HG03378 (cell line): ENCODE measurements at regions not wholly inside any gene's neighbourhood (a gene's known extent, or its start where the extent isn't known, plus 50 kb on each side); places are given as distances from the start of the nearest gene placed in this dataset.

Experiments used
- ATAC-seq: cut with Tn5 transposase; IDR thresholded peaks from one replicate; pipeline ENCODE4 v1.9.1; 2021; ENCODE audit warnings: mild to moderate bottlenecking, moderate library complexity; ENCODE audit not compliant: unreplicated experiment

DNA sequence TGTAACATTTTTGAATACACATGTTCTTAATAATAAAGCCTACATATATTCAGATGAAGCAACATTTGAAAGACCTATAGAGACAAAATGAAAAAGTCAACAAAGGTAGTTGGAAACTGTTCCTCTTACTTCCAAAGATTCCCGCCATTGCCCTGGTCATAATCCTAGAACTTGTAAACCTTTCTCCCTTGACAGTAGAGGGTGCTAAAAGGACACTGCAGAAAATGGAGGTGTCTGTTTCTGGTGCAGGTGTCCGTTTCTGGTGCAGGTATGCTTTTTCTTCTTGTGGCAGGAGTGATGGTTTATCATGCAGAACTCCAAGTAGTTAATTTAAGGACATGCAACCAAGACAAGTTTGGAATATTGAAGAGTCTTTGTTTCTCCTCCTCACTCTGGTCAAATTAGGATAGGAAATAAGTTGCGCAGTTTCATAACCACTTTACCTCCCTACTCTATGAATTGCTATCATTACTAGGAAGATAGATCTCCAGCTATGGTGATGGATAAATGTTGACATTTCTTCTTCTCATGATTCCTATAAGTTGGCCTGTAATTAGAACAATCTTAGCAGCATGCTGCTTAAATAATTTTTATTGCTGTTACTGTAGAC, 56.0 kb upstream of the FAM174A start:
- peak; percentile 71 for ATAC-seq

DNA sequence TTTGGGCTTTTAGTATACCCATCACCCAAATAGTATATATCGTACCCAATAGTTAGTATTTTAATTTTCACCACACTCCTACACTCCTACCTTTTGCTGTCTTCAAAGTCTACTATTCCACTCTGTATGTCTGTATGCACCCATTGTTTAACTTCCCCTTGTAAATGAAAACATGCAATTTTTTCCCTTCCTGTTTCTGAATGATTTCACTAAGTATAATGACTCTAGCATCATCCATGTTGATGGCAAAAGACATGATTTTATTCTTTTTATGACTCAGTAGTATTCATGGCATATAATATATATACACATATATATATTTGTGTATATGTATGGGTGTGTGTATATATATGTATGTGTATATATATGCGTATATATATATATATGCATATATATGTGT, 63.1 kb upstream of the FAM174A start:
- no peak for ATAC-seq

DNA sequence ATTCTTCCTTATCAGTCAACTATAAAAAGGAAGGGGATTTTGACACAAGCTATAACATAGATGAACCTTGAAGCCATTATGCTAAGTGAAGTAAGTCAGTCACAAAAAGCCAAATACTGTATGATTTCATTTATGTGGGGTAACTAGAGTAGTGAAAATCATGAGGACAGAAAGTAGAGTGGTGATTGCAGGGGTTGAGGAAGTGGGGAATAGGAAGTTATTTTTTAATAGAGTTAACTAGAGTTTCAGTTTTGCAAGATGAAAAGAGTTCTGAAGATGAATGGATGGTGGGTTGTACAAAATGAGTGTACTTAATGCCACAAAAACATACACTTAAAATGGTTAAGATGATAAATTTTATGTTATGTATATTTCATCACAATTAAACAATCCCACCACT, 65.4 kb upstream of the FAM174A start:
- ATAC-seq, result peak; percentile 97

DNA sequence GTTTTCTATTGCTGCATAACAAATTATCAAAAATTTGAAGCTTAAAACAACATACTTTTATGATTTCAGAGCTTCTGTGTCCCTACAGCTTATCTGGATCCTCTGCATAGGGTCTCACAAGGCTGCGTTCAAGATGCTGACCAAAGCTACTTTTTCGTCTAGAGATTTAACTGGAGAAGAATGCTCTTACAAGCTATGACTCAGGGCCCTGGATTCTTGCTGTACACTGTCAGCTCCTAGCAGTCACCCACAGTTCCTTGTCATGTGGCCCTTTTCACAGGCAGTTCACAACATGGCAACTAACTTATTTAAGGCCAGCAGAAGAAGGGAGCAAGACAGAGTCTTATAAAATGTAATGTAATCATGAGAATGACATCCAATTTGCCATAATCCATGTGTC, 70.8 kb upstream of the FAM174A start:
- no peak for ATAC-seq

DNA sequence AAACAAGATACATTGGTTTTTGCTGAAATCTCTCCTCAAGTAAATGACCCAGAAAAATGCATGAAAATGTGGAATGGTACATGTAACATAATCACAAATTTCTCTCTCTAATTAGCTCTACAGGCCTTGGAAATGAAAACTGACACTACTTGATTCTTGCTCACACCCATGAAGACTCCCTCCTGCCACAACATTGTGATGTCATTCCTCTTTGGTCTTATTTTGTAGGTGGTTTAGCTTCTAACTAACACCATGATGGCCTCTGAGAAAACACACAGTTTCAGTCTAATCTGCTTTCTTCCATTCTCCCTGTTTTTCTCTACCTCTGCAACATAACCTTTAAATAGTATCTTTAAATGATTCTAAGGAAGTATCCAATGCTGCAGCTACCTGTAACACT, 78.6 kb upstream of the FAM174A start:
- no peak for ATAC-seq

DNA sequence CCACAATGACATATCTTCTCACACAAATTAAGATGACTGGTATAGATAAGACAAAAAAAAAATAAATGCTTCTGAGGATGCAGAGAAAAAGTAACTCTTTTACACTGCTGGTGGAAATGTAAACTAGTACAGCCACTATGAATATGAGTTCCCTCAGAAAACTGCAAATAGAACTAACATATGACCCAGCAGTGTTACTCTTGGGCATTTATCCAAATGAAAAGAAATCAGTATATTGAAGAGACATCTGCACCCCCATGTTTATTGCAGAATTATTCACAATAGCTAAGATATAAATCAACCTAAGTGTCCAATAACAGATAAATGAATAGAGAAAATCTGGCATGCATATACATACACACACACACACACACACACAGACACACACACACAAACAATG, 83.0 kb upstream of the FAM174A start:
- ATAC-seq, result no peak

DNA sequence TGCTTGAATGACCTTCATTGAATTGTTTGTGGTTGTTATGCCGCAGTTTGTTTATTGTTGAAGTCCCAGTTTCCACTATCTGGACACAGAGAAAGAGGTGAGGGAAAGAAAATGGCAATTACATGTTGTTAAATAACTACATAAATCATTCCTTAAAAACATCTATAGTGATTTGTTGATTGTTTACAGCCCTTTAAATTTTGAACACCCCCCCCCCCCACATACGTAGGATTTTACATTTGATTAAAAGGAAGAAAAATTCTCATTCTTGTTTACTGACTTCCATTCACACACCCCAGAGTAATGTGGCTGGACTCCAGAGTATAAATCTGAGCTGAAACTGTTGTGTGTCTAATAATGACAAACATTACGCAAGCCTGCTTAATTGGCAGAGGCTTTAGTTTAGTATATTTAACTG, 87.1 kb upstream of the FAM174A start:
- no peak for ATAC-seq

DNA sequence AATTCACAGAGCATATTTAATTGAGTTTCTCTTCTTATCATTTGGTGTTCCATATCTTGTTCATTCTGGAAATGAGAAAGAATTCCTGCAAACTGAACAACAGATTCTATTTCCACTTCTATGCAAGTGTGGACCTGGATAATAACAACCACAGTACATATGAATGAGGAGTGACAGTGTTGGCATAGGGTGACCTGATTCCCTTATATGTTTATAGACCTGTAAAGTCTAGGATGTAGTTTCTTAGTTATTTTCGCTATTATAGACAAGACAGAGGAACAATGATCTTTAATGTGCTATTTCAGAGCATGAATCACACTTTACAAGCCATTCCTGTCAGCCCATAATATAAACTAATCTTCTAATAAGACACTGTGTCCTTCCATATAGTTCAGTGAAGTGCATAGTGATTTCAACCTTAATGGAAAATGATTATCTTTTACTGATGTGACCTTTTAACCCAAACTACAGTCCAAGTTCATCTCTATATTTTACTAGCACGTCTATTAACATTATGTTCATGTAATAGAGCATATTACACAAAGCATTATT, 88.2 kb upstream of the FAM174A start:
- ATAC-seq, result no peak

DNA sequence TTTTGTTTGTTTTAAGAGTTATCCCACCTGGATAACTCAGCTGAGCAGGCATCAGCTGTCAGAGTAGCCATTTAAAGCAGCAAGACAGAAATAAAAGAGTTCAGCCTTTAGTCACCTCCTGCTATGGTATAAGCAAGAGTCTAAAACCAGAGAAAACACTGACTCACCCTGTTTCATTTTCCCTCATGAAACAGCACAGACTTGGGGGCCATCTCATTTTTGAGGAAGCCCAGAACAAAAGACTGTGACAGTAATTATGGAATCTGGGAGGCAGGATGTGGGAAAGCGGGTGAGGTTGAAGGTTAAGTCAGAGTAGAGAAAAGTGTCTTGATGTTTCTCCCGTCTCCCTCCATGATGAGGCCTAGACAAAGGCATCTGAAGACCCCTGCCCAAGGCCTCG, 90.2 kb upstream of the FAM174A start:
- ATAC-seq, result no peak

DNA sequence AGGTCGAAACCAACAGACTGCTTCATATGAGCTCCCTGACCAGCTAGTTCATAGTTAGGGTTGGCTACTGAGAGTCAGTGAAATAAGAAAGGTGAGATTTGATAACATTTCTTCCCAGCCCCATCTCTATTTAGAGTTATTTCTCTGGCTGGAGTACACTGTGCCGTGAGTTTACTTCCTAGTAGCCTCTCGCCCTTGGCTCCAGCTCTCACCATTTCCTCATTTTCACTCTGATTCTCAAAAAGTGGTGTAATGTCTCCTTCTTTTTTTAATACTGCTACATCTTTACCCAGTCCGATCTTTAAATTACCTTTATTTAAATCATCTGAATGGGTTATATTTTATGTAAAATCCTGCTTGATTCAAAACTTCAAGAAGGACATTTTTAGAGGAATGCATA, 100.4 kb upstream of the FAM174A start:
- no peak for ATAC-seq

DNA sequence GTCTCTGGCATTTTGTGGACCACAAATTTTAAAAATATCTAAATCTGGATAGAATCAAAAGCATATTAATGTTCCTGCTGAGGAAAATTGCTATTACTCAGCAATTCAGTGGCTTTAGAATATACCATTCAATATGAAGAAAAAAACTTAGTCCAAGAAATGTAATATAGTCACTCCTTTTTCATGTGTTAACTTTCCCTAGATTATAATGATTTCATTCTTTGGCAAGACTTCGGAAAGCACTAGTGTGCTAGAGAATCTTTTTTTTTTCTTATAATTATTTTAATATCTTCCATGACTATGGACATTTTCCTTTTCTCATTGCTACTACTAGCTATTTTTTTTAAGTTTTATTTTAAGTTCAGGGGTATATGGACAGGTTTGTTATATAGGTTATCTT, 102.4 kb upstream of the FAM174A start:
- no peak for ATAC-seq

DNA sequence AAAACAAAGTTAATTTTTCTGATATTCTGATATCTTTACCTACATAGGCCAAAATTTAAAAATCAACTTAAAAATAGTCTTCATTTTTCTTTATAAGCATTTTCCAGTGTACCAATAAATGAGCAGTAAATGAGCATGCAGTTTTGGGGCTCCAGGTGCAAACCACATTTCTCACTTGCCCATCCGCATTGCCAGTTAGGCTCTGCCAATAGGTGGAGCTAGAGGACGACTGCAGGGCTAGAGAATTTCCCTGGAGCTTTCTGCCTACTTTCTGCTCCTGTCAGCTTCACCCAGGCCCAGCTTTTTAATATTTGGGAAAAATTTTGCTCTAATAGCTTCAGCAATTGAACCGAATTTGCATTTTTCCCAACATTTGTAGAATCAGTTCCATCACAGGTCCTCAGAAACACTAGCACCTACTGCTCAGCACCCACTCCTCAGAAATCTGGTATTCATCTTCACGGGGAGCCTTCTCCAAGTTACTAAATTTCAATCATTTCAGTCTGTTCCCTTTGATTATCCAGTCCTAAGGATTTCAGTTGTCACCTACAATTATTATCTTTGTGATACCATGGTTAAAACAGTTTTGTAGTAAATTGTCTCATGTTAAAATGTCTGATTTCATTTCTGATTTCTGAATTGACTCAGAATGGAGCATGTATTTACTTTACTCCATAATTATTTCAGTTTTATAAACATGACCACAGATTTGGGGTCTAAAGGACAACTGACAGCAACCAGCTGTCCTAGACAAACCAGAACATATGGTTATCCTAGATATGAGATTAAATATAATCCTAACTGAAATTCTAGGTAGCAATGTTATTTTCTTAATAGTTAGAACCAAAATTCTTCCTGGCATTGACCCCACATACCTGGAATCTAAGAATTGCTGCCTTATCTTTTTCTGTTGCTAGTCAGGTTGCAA, 104.6 kb upstream of the FAM174A start:
- ATAC-seq, result peak; percentile 78

DNA sequence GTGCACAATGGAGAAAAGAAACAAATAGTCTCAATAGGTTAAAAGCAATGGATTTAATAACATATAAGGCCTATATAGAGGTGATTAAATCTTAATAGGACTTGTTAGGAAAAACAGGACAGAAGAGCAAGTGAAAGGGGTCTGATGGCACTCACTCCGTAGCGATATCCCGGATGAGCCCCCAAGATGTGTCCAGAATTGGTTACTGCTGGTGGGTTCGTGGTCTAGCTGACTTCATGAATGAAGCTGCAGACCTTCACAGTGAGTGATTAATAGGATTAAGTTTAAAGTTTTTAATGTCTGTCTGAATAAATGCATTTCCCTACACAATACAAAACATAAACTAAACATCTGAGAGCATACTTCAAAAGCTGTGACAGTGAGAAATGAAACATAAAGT, 110.4 kb upstream of the FAM174A start:
- no peak for ATAC-seq

DNA sequence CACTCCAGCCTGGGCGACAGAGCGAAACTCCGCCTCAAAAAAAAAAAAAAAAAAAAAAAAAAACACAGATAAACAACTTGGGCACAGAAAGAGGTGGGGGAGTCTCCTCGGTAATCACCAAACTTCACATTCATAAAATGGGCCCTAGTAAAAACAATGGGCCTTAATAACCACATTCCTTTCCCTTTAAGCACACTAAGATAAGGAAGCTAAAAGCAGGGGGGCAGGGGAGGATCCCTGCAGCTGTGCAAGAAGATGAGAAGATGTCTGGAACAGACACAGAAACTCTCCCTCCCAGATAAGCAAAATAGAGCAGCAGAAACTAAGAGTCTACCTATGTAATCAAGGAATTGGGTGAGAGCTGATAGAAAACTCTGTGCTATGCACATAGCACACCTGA, 111.2 kb upstream of the FAM174A start:
- ATAC-seq, result no peak

DNA sequence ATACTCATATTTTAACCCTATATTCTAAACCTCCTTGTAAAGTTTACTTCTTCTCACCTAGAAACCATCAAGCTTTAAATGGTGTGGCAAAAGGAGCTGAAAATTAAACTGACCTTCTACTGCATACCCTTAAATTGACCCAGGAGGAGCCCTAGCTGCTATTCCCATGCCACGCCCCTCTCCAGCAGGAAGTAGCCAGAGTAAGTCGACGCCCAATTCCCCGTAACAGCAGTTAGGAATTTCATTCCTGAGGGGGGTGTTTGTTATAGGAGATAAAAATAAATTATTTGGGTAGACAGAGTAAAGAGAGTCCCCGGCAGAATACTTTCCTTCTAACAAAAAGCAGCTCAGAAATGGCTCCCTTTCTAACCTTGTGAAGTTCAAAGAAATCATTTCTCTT, 111.8 kb upstream of the FAM174A start:
- ATAC-seq, result no peak

DNA sequence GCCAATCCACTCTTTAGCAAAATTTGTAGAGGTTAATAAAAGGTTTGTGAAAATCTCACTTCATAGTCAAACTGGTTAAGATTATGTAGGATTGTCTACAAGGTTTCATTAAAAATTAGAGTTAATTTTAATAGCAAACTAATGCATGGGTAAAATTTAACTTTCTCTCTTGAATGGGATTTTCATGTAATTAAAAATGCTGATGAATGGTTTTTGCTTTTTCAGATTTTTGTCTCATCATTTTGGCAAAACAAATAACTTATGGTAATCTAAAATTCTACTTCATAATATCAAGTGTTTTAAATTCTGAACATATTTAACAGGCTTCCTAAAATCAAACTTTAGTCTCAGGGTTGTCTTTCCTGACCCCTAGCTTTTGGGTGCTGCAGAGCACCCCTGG, 113.8 kb upstream of the FAM174A start:
- ATAC-seq, result no peak

DNA sequence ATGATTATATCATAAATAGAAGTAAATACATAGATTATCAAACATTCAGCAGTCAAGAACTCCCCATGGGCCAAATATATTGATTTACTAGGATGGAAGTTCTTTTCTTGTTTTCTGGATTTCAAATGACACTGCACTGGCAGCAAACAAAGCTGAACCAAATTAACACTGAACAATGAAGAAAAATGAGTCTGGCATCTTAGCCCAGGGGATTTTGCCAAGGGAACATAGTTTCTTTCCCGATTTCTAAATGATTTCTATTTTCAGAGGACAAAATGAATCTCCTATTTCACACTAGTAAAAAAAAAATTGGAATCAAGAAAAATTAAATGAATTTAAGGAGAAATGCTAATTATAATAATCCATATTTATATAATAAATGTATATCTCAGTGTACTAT, 116.9 kb upstream of the FAM174A start:
- ATAC-seq, result no peak

DNA sequence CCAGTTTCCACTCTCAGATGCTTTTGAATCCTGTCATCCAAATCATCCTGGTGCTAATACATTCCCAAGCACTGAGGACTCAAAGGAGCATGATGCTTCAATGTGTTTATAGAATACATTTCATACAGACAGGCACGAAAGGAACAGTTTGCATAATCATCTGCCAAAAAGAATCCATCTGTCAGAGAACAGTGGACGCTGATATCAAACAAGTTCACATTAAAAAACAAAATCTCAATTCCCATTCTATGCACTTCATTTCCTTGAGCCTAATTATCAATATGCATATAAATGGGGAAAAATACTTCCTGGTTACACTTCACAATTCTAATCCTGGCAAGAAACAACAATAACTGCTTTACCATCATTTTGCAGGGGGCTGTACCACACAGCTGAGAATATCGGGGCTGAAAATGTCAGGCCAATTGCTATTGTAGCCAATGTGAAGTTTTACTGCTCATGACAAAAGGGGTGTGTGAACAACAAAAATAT, 125.5 kb upstream of the FAM174A start:
- no peak for ATAC-seq

DNA sequence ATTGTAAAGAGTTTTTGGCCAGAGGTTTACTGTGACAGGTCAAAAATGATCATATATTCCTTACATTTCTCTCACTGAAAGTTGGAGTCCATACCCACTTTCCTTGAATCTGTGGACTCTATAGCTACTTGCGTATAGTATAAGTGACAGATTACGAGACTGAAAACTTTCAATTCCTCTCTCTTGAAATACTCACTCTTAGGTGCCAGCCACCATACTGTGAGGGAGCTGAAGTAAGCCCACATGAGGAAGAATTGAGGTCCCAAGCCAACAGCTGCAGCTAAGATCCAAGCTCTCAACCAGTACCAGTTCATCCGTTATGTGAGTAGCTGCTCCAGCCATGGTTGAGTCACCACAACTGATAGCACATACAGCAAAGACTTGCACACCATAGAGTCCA, 128.1 kb upstream of the FAM174A start:
- no peak for ATAC-seq

DNA sequence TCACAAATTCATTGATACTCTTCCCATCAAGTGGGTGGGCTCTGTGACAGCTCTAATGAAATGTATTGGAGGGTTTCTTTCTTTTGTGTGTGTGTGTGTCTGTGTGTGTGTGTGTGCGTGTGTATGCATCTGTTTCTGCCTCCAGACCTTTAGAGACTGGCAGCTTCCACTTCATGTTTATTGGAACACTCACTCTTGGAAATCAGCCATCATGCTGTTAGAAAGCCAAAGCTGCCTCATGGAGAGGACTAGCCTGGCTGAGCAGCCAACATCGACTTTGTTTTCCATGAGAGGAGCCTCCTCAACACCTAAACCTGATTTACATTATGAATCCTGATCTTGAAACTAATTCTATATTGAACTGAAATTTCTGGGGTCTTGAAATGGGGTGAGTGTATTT, 128.5 kb upstream of the FAM174A start:
- ATAC-seq, result no peak

DNA sequence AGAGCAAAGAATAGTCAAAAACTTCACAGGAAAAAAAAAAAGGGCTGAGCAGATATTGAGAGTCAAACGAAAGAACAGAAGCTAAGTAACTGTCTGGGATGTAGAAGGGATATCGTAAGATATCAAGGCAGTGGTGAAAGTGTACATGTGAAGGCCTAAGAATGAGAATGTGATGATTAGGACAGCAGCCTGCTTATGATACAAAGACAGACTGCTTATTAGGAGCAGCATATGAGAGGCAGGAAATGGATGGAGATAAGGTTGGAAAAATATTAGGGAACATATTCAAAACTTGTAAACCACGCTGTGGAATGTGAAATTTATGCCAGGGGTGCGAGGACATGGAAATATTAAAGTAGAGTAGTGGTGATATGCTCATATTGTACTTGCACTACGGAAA, 133.1 kb upstream of the FAM174A start:
- no peak for ATAC-seq

DNA sequence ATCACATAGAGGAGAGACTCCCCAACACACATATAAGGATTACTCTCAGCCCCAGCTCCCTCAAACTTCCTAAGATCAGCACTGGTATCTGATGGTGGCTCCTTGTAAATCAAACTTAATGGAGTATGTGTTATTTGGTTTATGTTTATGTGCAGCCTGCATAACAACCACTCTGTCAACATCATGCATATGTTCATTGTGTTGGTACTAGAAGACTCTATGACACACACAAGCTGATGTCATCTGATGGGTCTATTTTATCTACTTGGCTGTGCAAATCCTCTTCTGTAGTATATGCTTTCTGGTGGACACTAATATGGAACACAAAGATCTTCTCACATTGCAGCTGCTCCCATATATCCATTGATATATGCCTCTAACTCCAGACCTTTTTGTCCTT, 134.0 kb upstream of the FAM174A start:
- ATAC-seq, result no peak
